GM20000 (cell line): ENCODE measurements at regions not wholly inside any gene's neighbourhood (a gene's known extent, or its start where the extent isn't known, plus 50 kb on each side); places are given as distances from the start of the nearest gene placed in this dataset.

Experiments
- DNase-seq: peaks from one replicate; pipeline ENCODE4 v3.0.0; 2012; ENCODE audit warnings: low spot score
- CTCF ChIP-seq: IDR thresholded peaks from 2 replicates; pipeline ENCODE4 v1.5.1; 2012; ENCODE audit warnings: mild to moderate bottlenecking, control low read depth; ENCODE audit errors: extremely low read depth, missing control alignments

- no peak for TF ChIP-seq CTCF
- no peak for DNase-seq
Measured at GRCh38 chr7:35530124-35531109, 164.5 kb downstream of the HERPUD2 start.

- TF ChIP-seq CTCF: no peak
- no peak for DNase-seq
Measured at GRCh38 chr7:35529713-35530112, 165.2 kb downstream of the HERPUD2 start.

GRCh38 chr7:35528381-35528977, 166.5 kb downstream of the HERPUD2 start:
- TF ChIP-seq CTCF: no peak
- no peak for DNase-seq

GRCh38 chr7:35526645-35527044, 168.3 kb downstream of the HERPUD2 start:
- no peak for DNase-seq
- no peak for TF ChIP-seq CTCF

- no peak for DNase-seq
- TF ChIP-seq CTCF: no peak
Measured at GRCh38 chr7:35524112-35524804, 170.7 kb downstream of the HERPUD2 start.

- no peak for DNase-seq
- no peak for TF ChIP-seq CTCF
Measured at GRCh38 chr7:35523292-35523691, 171.6 kb downstream of the HERPUD2 start.

GRCh38 chr7:35522697-35523096, 172.2 kb downstream of the HERPUD2 start:
- DNase-seq: no peak
- TF ChIP-seq CTCF: no peak
